ENCODE measurements at regions not wholly inside any gene's neighbourhood (a gene's known extent, or its start where the extent isn't known, plus 50 kb on each side); places are given as distances from the start of the nearest gene placed in this dataset.

GRCh38 chr6:121999456-122000065, 399.9 kb upstream of the HSF2 start:
- TF ChIP-seq POLR2AphosphoS5 (IDR thresholded peaks at IDR 0.05; ENCODE audit: low read depth, low read length) (no peak), CTCF (IDR thresholded peaks at IDR 0.05) (no peak)

Data from Panc1 (cell line).